Right lobe of liver (tissue), 6 donors: ENCODE measurements at regions not wholly inside any gene's neighbourhood (a gene's known extent, or its start where the extent isn't known, plus 50 kb on each side); places are given as distances from the start of the nearest gene placed in this dataset.

ENCODE experiments used
- ATAC-seq, 4 donors: fragments of 200-7000 bp; cut with Tn5 transposase; one replicate each; pipeline ENCODE4 v1.9.1; 2020; ENCODE audit warnings: mild to moderate bottlenecking in 4 of 4, moderate library complexity in 4 of 4
- DNase-seq, 3 donors: peaks; one replicate each; pipeline ENCODE4 v3.0.0-alpha.2; 2020
- H3K27ac ChIP-seq, 3 donors: fragments of 200-600 bp; one replicate each; pipeline ENCODE4 v1.8.0; 2022
- H3K27me3 ChIP-seq, 2 donors: fragments of 200-600 bp; one replicate each; pipeline ENCODE4 v1.8.0; 2022
- H3K36me3 ChIP-seq, 4 donors: fragments of 200-600 bp; sonication (generic) in 1 of 4; one replicate each; pipeline versions ENCODE4 v1.5.1 to v1.8.0; 2017 to 2022; ENCODE audit warnings: control low read depth in 1 of 4
- H3K4me1 ChIP-seq, 4 donors: fragments of 200-600 bp; sonication (generic) in 1 of 4; one replicate each; pipeline versions ENCODE4 v1.5.1 to v1.8.0; 2017 to 2022; ENCODE audit warnings: control low read depth in 1 of 4
- H3K4me3 ChIP-seq, 3 donors: fragments of 200-600 bp; one replicate each; pipeline ENCODE4 v1.8.0; 2022
- H3K9me3 ChIP-seq, 4 donors: fragments of 200-600 bp; sonication (generic) in 1 of 4; one replicate each; pipeline versions ENCODE4 v1.5.1 to v1.8.0; 2017 to 2022; ENCODE audit warnings: control low read depth in 1 of 4
- CTCF ChIP-seq, 4 donors: fragments of 200-600 bp in 3 of 4; fragments of 450-650 bp in 1 of 4; IDR thresholded peaks; one replicate each; pipeline versions ENCODE4 v1.5.1 to v1.8.0; 2016 to 2022; ENCODE audit warnings: antibody characterized with exemption in 4 of 4, mild to moderate bottlenecking in 2 of 4
- POLR2A ChIP-seq: fragments of 450-650 bp; IDR thresholded peaks from one replicate; pipeline ENCODE4 v1.6.1; 2017; ENCODE audit warnings: antibody characterized with exemption, mild to moderate bottlenecking
- WGBS: methylation state at CpG from one replicate; pipeline ENCODE4 v1.1.6; 2018; ENCODE audit warnings: low coverage, low lambda C conversion rate; ENCODE audit not compliant: insufficient coverage; ENCODE audit errors: missing lambda C conversion rate; 5-methylcytosine and 5-hydroxymethylcytosine counted together
- intact Hi-C, 2 donors: fragments of 100-400 bp; cut with DNase I; formaldehyde crosslinking; loops; one replicate each; pipeline versions ENCODE4 v1.11.2 to v1.14.1; 2022
- donor health status: DM: no; HTN: yes; CAD: no.
- donor health status: DM: no; HTN: no; CAD: no.
- donor health status: DM: no; HTN: no; CAD: no.
- donor health status: DM: no; HTN: yes; CAD: no.
- donor health status: DM: no; HTN: yes; CAD: no.

- no peak for DNase-seq
- ATAC-seq: no peak
- 78% methylated on average over 1 of the region's 1 CpG for WGBS
Observed at GRCh38 chr4:37095925-37096324, 148.6 kb upstream of the NWD2 start.

GRCh38 chr4:37101182-37101581, 143.4 kb upstream of the NWD2 start:
- H3K4me3 ChIP-seq: no peak overlapping the region
- H3K27me3 ChIP-seq: no peaks in the 10 kb centered on the region
- TF ChIP-seq CTCF (IDR thresholded peaks at IDR 0.05) (no peak), POLR2A (no peak)
- H3K36me3 ChIP-seq: no peaks in the 10 kb centered on the region
- no peak overlapping the region for H3K27ac ChIP-seq
- no peak for ATAC-seq
- H3K9me3 ChIP-seq: no peaks in the 10 kb centered on the region
- no peaks in the 10 kb centered on the region for H3K4me1 ChIP-seq
- no peak for DNase-seq
- 73% methylated on average over 3 of the region's 3 CpGs for WGBS
- intact Hi-C loops: no loop called here

More at GRCh38 chr4:37095925-37096324, 148.6 kb upstream of the NWD2 start:
- H3K36me3 ChIP-seq: no peaks in the 10 kb centered on the region
- intact Hi-C loops: no loop called here
- no peaks in the 10 kb centered on the region for H3K4me1 ChIP-seq
- TF ChIP-seq POLR2A: no peak
- TF ChIP-seq CTCF (IDR thresholded peaks at IDR 0.05): no peak
- no peak overlapping the region for H3K27ac ChIP-seq
- no peaks in the 10 kb centered on the region for H3K27me3 ChIP-seq
- no peaks in the 10 kb centered on the region for H3K9me3 ChIP-seq
- H3K4me3 ChIP-seq: no peak overlapping the region

DNA sequence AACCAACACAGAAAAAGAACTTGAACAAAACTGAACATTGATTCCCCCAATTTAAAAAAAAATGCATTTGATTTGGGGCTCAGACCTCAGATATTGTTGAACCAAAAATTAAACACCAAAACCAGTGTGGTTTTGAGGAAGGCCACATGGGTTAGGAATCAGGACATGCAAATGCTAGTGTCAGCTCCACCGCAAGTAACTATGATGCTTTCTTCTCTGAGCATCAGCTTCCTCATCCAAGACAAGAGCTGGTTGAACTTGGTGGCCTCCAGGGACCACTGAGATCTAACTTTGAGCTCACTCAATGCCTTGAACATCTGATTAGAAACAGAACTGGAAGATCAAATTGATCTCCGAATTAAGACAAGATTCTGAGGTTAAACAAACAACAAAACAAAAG, 142.9 kb upstream of the NWD2 start:
- TF ChIP-seq CTCF (IDR thresholded peaks at IDR 0.05) (no peak), POLR2A (no peak)
- WGBS: 29% methylated on average over 2 of the region's 2 CpGs
- H3K9me3 ChIP-seq: no peaks in the 10 kb centered on the region
- H3K27ac ChIP-seq: no peak overlapping the region
- intact Hi-C loops: no loop called here
- no peak overlapping the region for H3K4me3 ChIP-seq
- H3K4me1 ChIP-seq: no peaks in the 10 kb centered on the region
- DNase-seq (no peak), ATAC-seq (no peak)
- no peaks in the 10 kb centered on the region for H3K27me3 ChIP-seq
- no peaks in the 10 kb centered on the region for H3K36me3 ChIP-seq

DNA sequence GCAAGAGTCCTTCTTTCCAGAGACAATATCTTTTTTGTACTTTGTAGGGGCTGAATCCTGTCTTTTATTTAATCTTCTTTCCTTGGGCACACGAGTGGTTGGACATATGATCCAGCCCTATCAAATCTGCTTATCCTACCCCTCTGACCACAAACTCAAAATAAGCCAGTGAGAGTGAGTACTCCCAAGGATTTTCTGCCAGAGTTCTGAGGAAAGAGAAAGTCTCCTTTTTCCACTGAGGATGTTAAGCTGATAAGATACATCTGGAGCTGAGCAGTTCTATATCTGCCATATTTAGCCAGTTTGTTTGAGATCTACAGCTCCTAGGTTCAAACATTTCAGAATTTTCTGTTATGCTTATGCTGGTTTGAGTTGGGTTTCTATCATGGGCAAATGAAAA, 134.8 kb upstream of the NWD2 start:
- no peak for ATAC-seq
- H3K9me3 ChIP-seq: no peaks in the 10 kb centered on the region
- H3K36me3 ChIP-seq: no peaks in the 10 kb centered on the region
- DNase-seq: no peak
- intact Hi-C loops: no loop called here
- H3K4me3 ChIP-seq: no peak overlapping the region
- H3K27ac ChIP-seq: no peak overlapping the region
- no peak for TF ChIP-seq POLR2A
- TF ChIP-seq CTCF (IDR thresholded peaks at IDR 0.05): no peak
- no peaks in the 10 kb centered on the region for H3K4me1 ChIP-seq
- no peaks in the 10 kb centered on the region for H3K27me3 ChIP-seq
- 13% methylated on average over 1 of the region's 1 CpG for WGBS

- H3K27ac ChIP-seq: no peak overlapping the region
- intact Hi-C loops: no loop called here
- ATAC-seq: no peak
- 59% methylated on average over 4 of the region's 4 CpGs for WGBS
- no peaks in the 10 kb centered on the region for H3K9me3 ChIP-seq
- H3K27me3 ChIP-seq: no peaks in the 10 kb centered on the region
- no peak overlapping the region for H3K4me3 ChIP-seq
- no peaks in the 10 kb centered on the region for H3K36me3 ChIP-seq
- no peak for DNase-seq
- TF ChIP-seq POLR2A (no peak), CTCF (IDR thresholded peaks at IDR 0.05) (no peak)
- no peaks in the 10 kb centered on the region for H3K4me1 ChIP-seq
Observed at GRCh38 chr4:37124800-37125199, 119.7 kb upstream of the NWD2 start.
